ENCODE measurements at regions not wholly inside any gene's neighbourhood (a gene's known extent, or its start where the extent isn't known, plus 50 kb on each side); places are given as distances from the start of the nearest gene placed in this dataset.
"Not testable (repeated sequence)": the region's sequence is repeated elsewhere in the genome, so short reads cannot be mapped to it uniquely, and the experiment has no call there.

GRCh38 chr12:40172879-40173278 lies 51.9 kb upstream of the LRRK2 start:
- DNase-seq: no peak

- DNase-seq: peak; percentile 64 to 84
Measured at GRCh38 chr12:40171501-40171900, 53.3 kb upstream of the LRRK2 start.

- no peak for DNase-seq
Measured at GRCh38 chr12:40171066-40171465, 53.7 kb upstream of the LRRK2 start.

- DNase-seq: no peak
Measured at GRCh38 chr12:40170593-40170992, 54.2 kb upstream of the LRRK2 start.

- DNase-seq: no peak
Measured at GRCh38 chr12:40168868-40169267, 55.9 kb upstream of the LRRK2 start.

- not testable (repeated sequence) for DNase-seq
Measured at GRCh38 chr12:40168419-40168818, 56.4 kb upstream of the LRRK2 start.

GRCh38 chr12:40168001-40168400 lies 56.8 kb upstream of the LRRK2 start:
- DNase-seq: no peak

GRCh38 chr12:40165179-40165578 lies 59.3 kb upstream of the SLC2A13 start:
- no peak for DNase-seq

GRCh38 chr12:40164034-40164433 lies 58.2 kb upstream of the SLC2A13 start:
- no peak for DNase-seq

- no peak for DNase-seq
Measured at GRCh38 chr12:40162033-40162432, 56.2 kb upstream of the SLC2A13 start.

GRCh38 chr12:40158592-40159111 lies 52.8 kb upstream of the SLC2A13 start:
- peak; percentile 70 to 92 for DNase-seq

GRCh38 chr12:40157336-40157735 lies 51.5 kb upstream of the SLC2A13 start:
- peak; percentile 46 to 52 for DNase-seq

- DNase-seq: no peak
Measured at GRCh38 chr12:40156021-40156764, 50.3 kb upstream of the SLC2A13 start.

Data from inflammatory macrophage (primary cell).